ENCODE measurements at regions not wholly inside any gene's neighbourhood (a gene's known extent, or its start where the extent isn't known, plus 50 kb on each side); places are given as distances from the start of the nearest gene placed in this dataset.

DNA sequence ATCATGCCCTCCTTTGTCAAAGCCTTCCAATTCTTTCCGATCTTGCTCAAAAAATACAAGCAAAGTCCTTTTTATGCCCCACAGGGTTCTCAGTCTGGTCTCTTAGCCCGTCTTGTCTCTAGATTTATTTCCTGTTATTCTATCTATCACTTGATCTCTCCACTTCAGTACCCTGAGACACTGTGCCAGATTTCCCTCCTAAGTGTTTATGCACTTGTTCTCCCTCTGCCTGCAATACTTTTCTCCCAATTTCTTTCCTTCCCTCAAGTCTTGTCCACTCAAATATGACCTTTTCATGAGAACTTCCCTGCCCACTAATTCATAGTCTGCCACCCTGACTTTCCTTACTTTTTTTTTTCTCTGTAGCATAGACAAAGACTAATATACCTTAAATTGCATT lies 141.4 kb downstream of the MBL2 start:
- Histone ChIP-seq H3K9ac (ENCODE audit: insufficient read depth in 1 of 2, low read length in 2 of 2) (no peak overlapping the region), H3K4me3 (no peak overlapping the region), H3K9me3 (ENCODE audit: control insufficient read depth in 4 of 4, insufficient read depth in 3 of 4, low read length in 3 of 4) (no peaks in the 10 kb centered on the region), H3K27me3 (ENCODE audit: control insufficient read depth in 3 of 3, insufficient read depth in 3 of 3, low read length in 2 of 3) (no peaks in the 10 kb centered on the region), H3K36me3 (ENCODE audit: control insufficient read depth in 4 of 4, insufficient read depth in 4 of 4, low read length in 4 of 4) (no peaks in the 10 kb centered on the region), H3K4me1 (ENCODE audit: control insufficient read depth in 5 of 5, insufficient read depth in 5 of 5, low read length in 5 of 5) (no peaks in the 10 kb centered on the region), H3K27ac (ENCODE audit: low read depth in 1 of 2, low read length in 1 of 2) (no peak overlapping the region)
- TF ChIP-seq, protein P1, sequence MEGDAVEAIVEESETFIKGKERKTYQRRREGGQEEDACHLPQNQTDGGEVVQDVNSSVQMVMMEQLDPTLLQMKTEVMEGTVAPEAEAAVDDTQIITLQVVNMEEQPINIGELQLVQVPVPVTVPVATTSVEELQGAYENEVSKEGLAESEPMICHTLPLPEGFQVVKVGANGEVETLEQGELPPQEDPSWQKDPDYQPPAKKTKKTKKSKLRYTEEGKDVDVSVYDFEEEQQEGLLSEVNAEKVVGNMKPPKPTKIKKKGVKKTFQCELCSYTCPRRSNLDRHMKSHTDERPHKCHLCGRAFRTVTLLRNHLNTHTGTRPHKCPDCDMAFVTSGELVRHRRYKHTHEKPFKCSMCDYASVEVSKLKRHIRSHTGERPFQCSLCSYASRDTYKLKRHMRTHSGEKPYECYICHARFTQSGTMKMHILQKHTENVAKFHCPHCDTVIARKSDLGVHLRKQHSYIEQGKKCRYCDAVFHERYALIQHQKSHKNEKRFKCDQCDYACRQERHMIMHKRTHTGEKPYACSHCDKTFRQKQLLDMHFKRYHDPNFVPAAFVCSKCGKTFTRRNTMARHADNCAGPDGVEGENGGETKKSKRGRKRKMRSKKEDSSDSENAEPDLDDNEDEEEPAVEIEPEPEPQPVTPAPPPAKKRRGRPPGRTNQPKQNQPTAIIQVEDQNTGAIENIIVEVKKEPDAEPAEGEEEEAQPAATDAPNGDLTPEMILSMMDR (IDR thresholded peaks at IDR 0.05; ENCODE audit: control extremely low read depth, extremely low read depth), result no peak
- WGBS, 2 donors, result 64 to 74% methylated on average over 2 of the region's 2 CpGs
- DNase-seq, result no peak
- ATAC-seq (ENCODE audit: insufficient read depth, low FRiP score), result no peak

DNA sequence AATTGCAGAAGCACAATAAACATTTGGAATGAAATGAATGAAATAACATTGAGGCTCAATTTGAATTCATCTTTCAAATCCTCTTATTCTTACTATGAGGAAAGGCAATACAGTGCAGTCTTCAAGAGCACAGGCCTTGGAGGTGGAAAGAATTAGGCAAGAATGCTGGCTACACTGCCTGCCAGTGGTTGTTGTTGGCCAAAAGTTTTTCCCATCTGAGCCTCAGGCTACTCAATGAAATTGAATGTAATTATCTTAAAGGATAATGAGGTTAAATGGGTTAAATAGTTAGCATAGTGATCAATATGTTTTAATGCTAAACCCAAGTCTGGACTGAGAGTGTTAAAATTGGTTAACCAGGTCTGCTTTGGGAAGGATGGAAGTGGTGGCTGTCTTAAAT lies 140.9 kb downstream of the MBL2 start:
- Histone ChIP-seq H3K4me1 (ENCODE audit: control insufficient read depth in 5 of 5, insufficient read depth in 5 of 5, low read length in 5 of 5) (no peaks in the 10 kb centered on the region), H3K36me3 (ENCODE audit: control insufficient read depth in 4 of 4, insufficient read depth in 4 of 4, low read length in 4 of 4) (no peaks in the 10 kb centered on the region), H3K27ac (ENCODE audit: low read depth in 1 of 2, low read length in 1 of 2) (no peak overlapping the region), H3K27me3 (ENCODE audit: control insufficient read depth in 3 of 3, insufficient read depth in 3 of 3, low read length in 2 of 3) (no peaks in the 10 kb centered on the region), H3K9me3 (ENCODE audit: control insufficient read depth in 4 of 4, insufficient read depth in 3 of 4, low read length in 3 of 4) (no peaks in the 10 kb centered on the region), H3K9ac (ENCODE audit: insufficient read depth in 1 of 2, low read length in 2 of 2) (no peak overlapping the region), H3K4me3 (no peak overlapping the region)
- TF ChIP-seq, protein P1 (IDR thresholded peaks at IDR 0.05; ENCODE audit: control extremely low read depth, extremely low read depth), result no peak
- DNase-seq (no peak), ATAC-seq (ENCODE audit: insufficient read depth, low FRiP score) (no peak)

DNA sequence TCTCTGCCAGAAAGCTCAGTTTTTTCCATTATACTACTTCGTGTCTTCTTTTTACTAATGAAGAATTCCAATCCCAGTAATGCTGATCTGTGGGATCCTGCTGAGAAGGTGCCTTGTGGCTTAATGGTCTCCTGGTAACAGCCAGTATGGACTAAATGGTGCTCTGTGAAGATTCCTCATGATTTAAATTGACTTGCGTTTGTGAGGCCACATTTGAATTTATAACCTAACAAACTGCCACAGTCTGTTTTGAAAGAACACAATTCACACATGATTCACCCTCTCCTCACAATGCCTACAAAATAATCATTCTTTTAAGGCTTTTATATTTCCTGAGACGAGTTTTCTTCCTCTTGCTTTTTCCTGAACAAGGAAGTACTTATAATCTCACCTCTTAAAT lies 140.0 kb downstream of the MBL2 start:
- no peaks in the 10 kb centered on the region for H3K36me3 ChIP-seq (ENCODE audit: control insufficient read depth in 4 of 4, insufficient read depth in 4 of 4, low read length in 4 of 4)
- DNase-seq (no peak), ATAC-seq (ENCODE audit: insufficient read depth, low FRiP score) (no peak)
- H3K4me1 ChIP-seq (ENCODE audit: control insufficient read depth in 5 of 5, insufficient read depth in 5 of 5, low read length in 5 of 5), result no peaks in the 10 kb centered on the region
- no peak overlapping the region for H3K27ac ChIP-seq (ENCODE audit: low read depth in 1 of 2, low read length in 1 of 2)
- H3K9ac ChIP-seq (ENCODE audit: insufficient read depth in 1 of 2, low read length in 2 of 2), result no peak overlapping the region
- TF ChIP-seq, protein P1 (IDR thresholded peaks at IDR 0.05; ENCODE audit: control extremely low read depth, extremely low read depth), result no peak
- no peaks in the 10 kb centered on the region for H3K27me3 ChIP-seq (ENCODE audit: control insufficient read depth in 3 of 3, insufficient read depth in 3 of 3, low read length in 2 of 3)
- H3K4me3 ChIP-seq, result no peak overlapping the region
- no peaks in the 10 kb centered on the region for H3K9me3 ChIP-seq (ENCODE audit: control insufficient read depth in 4 of 4, insufficient read depth in 3 of 4, low read length in 3 of 4)
- WGBS, 2 donors, result 49 to 50% methylated on average over 3 of the region's 3 CpGs

DNA sequence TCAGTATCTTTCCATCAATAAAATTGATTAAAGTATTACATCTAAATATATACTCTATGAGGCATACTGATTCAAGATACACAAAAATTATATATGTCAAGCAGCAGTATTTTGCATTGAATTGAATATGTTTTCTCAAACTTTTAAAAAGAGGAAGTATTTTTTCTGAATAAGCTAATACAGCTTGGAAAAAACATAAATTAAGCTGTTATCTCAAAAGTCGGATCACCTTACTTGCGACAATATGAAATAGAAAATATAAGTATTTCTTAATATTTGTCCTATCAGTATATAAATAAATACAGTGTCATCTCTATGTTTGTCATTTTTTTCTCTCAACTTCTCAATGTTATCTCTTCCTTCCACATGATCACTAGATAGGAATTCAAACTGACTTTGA lies 139.3 kb downstream of the MBL2 start:
- H3K36me3 ChIP-seq (ENCODE audit: control insufficient read depth in 4 of 4, insufficient read depth in 4 of 4, low read length in 4 of 4), result no peaks in the 10 kb centered on the region
- no peaks in the 10 kb centered on the region for H3K9me3 ChIP-seq (ENCODE audit: control insufficient read depth in 4 of 4, insufficient read depth in 3 of 4, low read length in 3 of 4)
- H3K4me1 ChIP-seq (ENCODE audit: control insufficient read depth in 5 of 5, insufficient read depth in 5 of 5, low read length in 5 of 5), result no peaks in the 10 kb centered on the region
- DNase-seq (no peak), ATAC-seq (ENCODE audit: insufficient read depth, low FRiP score) (no peak)
- 44 to 53% methylated on average over 2 of the region's 2 CpGs for WGBS, 2 donors
- H3K27ac ChIP-seq (ENCODE audit: low read depth in 1 of 2, low read length in 1 of 2), result no peak overlapping the region
- no peak overlapping the region for H3K4me3 ChIP-seq
- no peak overlapping the region for H3K9ac ChIP-seq (ENCODE audit: insufficient read depth in 1 of 2, low read length in 2 of 2)
- TF ChIP-seq, protein P1 (IDR thresholded peaks at IDR 0.05; ENCODE audit: control extremely low read depth, extremely low read depth), result no peak
- no peaks in the 10 kb centered on the region for H3K27me3 ChIP-seq (ENCODE audit: control insufficient read depth in 3 of 3, insufficient read depth in 3 of 3, low read length in 2 of 3)

Measured in lung (tissue), 11 donors.